Stimulated activated naive CD8-positive, alpha-beta T cell treated with anti-CD3 and anti-CD28 coated beads, Interleukin-15, amount 100 ng/mL, for 72 hours (primary cell): ENCODE measurements at regions not wholly inside any gene's neighbourhood (a gene's known extent, or its start where the extent isn't known, plus 50 kb on each side); places are given as distances from the start of the nearest gene placed in this dataset.
A peak's percentile ranks its signal among the peaks of the same experiment; 100 is the strongest.
"Not testable (repeated sequence)": the region's sequence is repeated elsewhere in the genome, so short reads cannot be mapped to it uniquely, and the experiment has no call there.

Source experiments
- ATAC-seq: fragments of 150-1000 bp; cut with Tn5 transposase; 2 replicates; pipeline ENCODE4 v1.10.0; 2021; ENCODE audit warnings: mild to moderate bottlenecking, moderate library complexity
- DNase-seq, 2 donors: peaks; one replicate each; pipeline ENCODE4 v3.0.0; 2021 to 2022
- H3K27ac Mint-ChIP-seq, 2 donors: one replicate each; pipeline ENCODE4 v1.8.0; 2022; ENCODE audit warnings: mild to moderate bottlenecking in 2 of 2, mixed read lengths in 2 of 2, moderate library complexity in 2 of 2
- H3K27me3 Mint-ChIP-seq: one replicate; pipeline ENCODE4 v1.8.0; 2022; ENCODE audit warnings: mixed read lengths
- H3K4me1 Mint-ChIP-seq: one replicate; pipeline ENCODE4 v1.8.0; 2022; ENCODE audit warnings: mild to moderate bottlenecking, mixed read lengths
- H3K4me3 Mint-ChIP-seq, 2 donors: one replicate each; pipeline ENCODE4 v1.8.0; 2022; ENCODE audit warnings: mild to moderate bottlenecking in 2 of 2, mixed read lengths in 2 of 2, moderate library complexity in 1 of 2
- H3K9me3 Mint-ChIP-seq, 2 donors: one replicate each; pipeline ENCODE4 v1.8.0; 2022; ENCODE audit warnings: mixed read lengths in 2 of 2

DNA sequence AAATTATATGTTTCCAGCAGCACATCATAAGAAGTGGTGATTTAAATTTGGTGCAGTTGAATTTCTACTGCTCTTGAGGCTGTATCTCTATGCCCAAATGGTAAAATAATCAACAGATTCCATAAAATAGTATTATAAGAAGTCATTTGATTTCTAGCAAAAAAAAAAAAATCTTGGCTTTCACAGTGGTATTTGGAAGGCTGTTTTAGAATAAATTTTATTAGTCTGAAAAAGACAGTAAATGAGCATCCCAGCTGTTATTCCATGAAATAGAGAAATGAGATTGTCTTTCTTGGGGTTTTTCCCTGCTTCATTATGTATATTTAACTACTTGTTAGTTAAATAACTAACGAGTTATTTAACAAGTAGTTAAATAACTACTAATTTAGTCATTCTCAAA, 156.0 kb upstream of the ABI3BP start:
- Mint-ChIP-seq H3K9me3 (peaks cover 0 to 8% of the 10 kb centered on the region in 2 donors), H3K4me3 (no peak overlapping the region), H3K4me1 (no peaks in the 10 kb centered on the region), H3K27me3 (peaks cover 40% of the 10 kb centered on the region), H3K27ac (no peak overlapping the region)
- ATAC-seq (no peak), DNase-seq (no peak)

DNA sequence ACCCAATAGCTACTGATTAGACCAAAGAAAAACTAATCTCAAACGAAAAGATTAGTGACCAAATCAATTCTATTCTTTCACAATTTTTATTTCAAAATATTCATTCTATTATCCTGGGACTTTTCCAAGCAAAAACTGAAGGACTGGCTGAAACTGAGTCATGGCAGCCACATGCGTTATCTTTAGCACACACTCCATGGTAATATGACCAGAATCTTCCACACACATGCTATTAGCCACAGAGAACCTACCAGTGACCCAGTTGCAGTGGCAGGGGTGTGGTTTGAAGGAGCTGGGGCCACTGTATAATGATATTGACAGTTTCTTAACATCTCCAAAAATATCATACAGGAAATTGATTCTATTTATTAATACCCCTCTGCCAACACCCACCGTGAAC, 154.8 kb upstream of the ABI3BP start:
- ATAC-seq: peak; percentile 43
- DNase-seq: no peak
- Mint-ChIP-seq H3K27me3 (peaks cover 28% of the 10 kb centered on the region), H3K27ac (no peak overlapping the region), H3K4me3 (no peak overlapping the region), H3K9me3 (peaks cover 0 to 8% of the 10 kb centered on the region in 2 donors), H3K4me1 (no peaks in the 10 kb centered on the region)

DNA sequence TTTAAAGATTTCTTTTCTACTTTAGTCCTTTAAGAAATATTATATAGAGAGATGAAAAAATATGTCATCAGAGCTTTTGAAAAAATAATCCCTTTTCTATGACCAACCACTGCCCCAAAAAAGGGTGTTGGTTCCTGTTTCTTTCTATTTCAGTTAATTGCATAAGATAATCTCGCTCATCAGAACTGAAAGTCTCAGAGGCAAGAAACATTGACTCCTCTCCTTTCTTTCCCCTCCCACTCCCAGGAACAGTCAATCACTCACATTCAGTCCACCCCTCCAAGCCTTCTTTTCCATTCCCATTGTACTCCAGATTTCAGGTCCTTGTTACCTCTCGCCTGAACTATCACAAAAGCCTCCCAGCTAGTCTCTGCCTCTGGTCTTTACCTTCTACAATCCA, 153.7 kb upstream of the ABI3BP start:
- peak overlapping the region; percentile 84 to 95 for H3K27ac Mint-ChIP-seq
- no peak overlapping the region for H3K4me3 Mint-ChIP-seq
- peak; percentile 69 for ATAC-seq

DNA sequence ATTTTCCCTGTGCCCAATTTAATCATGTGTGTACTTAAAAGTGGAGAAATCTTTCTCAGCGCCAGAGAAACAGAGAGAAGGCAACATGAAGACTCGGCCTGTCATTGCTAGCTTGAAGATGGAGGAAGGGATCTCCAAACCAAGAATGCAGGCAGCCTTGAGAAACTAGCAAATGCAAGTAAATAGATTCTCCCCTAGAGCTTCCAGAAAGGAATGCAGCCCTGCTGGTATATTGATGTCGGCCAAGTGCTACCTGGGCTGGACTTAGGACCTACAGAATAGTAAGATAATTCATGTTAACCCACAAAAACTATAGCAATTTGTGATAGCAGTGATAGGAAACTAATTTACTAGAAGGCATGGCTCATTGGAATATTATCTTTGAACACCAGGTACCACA, 150.9 kb upstream of the ABI3BP start:
- ATAC-seq: no peak
- H3K27me3 Mint-ChIP-seq: peaks cover 10% of the 10 kb centered on the region
- no peak for DNase-seq
- H3K27ac Mint-ChIP-seq: no peak overlapping the region
- no peaks in the 10 kb centered on the region for H3K4me1 Mint-ChIP-seq
- H3K4me3 Mint-ChIP-seq: no peak overlapping the region
- peaks cover 0 to 8% of the 10 kb centered on the region in 2 donors for H3K9me3 Mint-ChIP-seq

More for the DNA sequence above, 153.7 kb upstream of the ABI3BP start:
- Mint-ChIP-seq H3K9me3 (peaks cover 0 to 8% of the 10 kb centered on the region in 2 donors), H3K4me1 (no peaks in the 10 kb centered on the region), H3K27me3 (peaks cover 20% of the 10 kb centered on the region)
- DNase-seq: no peak

DNA sequence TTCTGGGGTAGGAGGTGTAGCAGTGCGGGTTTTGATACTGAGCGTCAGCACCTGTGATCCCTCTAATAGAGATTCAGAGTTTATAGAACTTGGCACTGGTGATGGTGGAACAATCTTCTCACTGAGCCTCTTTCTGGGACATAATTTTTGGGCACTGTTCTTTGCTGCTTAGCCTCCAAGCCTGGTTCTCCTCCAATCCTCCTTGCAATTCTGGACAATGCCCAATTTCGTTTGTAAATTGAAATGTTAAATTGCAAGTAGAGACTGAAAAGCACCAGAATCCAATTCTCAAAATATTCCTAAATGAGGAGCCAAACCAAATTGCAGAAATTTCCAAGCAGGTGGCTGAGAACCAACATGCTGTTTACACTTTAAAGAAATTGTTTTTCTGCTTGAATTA, 149.8 kb upstream of the ABI3BP start:
- Mint-ChIP-seq H3K9me3 (peaks cover 0 to 8% of the 10 kb centered on the region in 2 donors), H3K4me1 (no peaks in the 10 kb centered on the region), H3K4me3 (no peak overlapping the region), H3K27ac (no peak overlapping the region), H3K27me3 (peaks cover 10% of the 10 kb centered on the region)
- ATAC-seq: no peak
- DNase-seq: no peak

DNA sequence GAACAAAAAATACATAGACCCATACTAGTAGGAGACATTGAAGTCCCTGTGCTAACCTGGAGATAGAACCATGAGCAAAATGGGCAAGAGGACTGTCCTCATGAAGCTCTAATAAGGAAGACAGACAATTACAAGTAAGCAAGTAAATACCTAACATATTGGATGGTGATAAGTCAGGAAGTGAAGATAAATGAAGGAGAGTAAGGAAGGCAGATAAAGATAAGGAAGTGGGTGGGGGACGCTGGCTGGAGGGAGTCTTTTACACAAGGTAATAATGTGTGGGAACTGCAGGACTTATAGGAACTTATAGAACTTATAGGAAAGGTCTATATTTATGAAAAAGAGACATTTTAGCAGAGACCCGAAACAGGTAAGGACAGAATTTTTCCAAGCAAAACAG, 148.9 kb upstream of the ABI3BP start:
- peaks cover 0 to 2% of the 10 kb centered on the region in 2 donors for H3K9me3 Mint-ChIP-seq
- H3K4me3 Mint-ChIP-seq: no peak overlapping the region
- ATAC-seq (no peak), DNase-seq (no peak)
- H3K27ac Mint-ChIP-seq: no peak overlapping the region
- H3K27me3 Mint-ChIP-seq: peaks cover 7% of the 10 kb centered on the region
- H3K4me1 Mint-ChIP-seq: no peaks in the 10 kb centered on the region

DNA sequence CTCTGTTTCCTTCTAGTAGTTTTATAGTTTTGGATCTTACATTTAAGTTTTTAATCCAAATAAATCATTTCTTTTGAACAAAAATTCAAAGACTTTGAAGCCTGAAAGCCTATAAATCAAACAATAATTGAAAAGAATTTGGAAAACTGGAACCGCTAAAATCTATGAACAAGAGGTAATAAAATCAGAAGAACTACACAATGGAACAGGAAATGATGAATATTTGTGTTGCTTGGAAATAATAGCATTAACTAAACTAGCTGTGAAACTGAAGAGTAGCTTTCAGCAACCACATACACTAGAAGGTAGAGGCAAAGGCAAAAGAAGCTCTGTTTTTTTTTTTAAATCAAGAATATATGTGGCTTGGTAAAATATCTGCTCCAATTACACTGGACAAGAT, 147.9 kb upstream of the ABI3BP start:
- H3K4me3 Mint-ChIP-seq: no peak overlapping the region
- H3K27ac Mint-ChIP-seq: no peak overlapping the region
- ATAC-seq: no peak
- H3K27me3 Mint-ChIP-seq: peaks cover 13% of the 10 kb centered on the region
- no peak for DNase-seq
- no peaks in the 10 kb centered on the region for H3K4me1 Mint-ChIP-seq
- no peaks in the 10 kb centered on the region for H3K9me3 Mint-ChIP-seq

DNA sequence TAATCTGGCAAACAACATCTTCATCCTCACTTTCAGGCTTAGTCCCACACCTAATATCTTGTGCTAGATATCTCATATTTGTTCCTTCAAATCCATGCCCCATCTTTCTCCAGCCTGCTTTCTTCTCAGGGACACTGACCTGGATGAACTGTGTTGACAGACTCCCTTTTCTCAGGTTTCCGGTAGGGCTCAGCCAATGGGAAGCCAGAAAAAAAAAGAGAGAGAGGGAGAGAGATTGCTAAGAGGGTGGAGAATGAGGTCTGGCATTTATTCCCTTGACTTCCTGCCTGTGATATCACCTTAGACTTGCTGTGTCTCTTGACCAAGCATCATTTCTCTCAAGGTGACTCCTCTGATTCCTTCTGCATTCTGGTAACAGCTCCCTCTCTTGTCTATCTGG, 145.6 kb upstream of the ABI3BP start:
- DNase-seq (no peak), ATAC-seq (peak; percentile 18)
- H3K4me1 Mint-ChIP-seq: no peaks in the 10 kb centered on the region
- no peak overlapping the region for H3K27ac Mint-ChIP-seq
- peaks cover 17% of the 10 kb centered on the region for H3K27me3 Mint-ChIP-seq
- H3K9me3 Mint-ChIP-seq: no peaks in the 10 kb centered on the region
- H3K4me3 Mint-ChIP-seq: no peak overlapping the region

DNA sequence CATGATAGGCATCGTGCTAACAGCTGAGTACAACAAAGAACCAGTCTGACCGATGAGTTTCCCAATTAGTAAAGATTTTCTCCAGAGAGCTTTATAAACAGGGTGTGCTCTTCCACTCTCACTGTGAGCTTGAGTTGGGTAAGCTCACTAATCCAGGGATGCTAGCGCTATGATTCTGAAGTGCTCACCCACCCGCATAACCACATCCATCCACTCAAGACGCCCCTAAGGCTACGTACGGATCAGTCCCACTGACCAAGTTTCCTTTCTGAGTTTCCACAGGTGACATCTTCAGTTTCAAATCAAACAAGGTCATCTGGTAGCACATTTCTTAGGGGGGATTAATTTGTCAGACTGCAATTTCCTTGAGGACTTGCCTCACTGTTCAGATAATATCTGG, 141.1 kb upstream of the ABI3BP start:
- H3K4me1 Mint-ChIP-seq: peaks cover 8% of the 10 kb centered on the region
- DNase-seq (no peak), ATAC-seq (peak; percentile 42)
- no peak overlapping the region for H3K4me3 Mint-ChIP-seq
- H3K27ac Mint-ChIP-seq: no peak overlapping the region
- H3K27me3 Mint-ChIP-seq: peaks cover 25% of the 10 kb centered on the region
- peaks cover 17 to 21% of the 10 kb centered on the region in 2 donors for H3K9me3 Mint-ChIP-seq

DNA sequence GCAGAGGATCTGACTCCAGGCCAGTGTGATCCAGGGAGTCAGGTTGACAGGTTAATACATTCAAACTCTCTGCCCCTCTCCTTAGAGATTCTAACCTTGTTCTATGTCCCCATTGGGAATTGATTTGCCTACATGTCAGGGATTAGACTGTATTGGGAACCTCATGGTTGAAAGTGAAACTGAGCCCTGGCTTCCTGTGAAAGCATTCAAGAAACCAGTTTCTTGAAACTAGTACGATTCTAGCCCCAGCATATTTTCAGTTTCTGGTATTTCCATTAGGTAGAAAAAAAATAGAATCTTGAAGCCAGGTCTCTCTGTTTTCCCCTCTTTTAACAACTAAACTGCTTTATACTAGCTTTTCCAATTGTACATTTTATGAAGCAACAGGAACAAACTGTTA, 140.4 kb upstream of the ABI3BP start:
- DNase-seq (no peak), ATAC-seq (no peak)
- H3K27me3 Mint-ChIP-seq: peaks cover 28% of the 10 kb centered on the region
- no peak overlapping the region for H3K27ac Mint-ChIP-seq
- peak overlapping the region in 1 of 2 donors; percentile 23 for H3K4me3 Mint-ChIP-seq
- peaks cover 17 to 21% of the 10 kb centered on the region in 2 donors for H3K9me3 Mint-ChIP-seq
- peaks cover 8% of the 10 kb centered on the region for H3K4me1 Mint-ChIP-seq

DNA sequence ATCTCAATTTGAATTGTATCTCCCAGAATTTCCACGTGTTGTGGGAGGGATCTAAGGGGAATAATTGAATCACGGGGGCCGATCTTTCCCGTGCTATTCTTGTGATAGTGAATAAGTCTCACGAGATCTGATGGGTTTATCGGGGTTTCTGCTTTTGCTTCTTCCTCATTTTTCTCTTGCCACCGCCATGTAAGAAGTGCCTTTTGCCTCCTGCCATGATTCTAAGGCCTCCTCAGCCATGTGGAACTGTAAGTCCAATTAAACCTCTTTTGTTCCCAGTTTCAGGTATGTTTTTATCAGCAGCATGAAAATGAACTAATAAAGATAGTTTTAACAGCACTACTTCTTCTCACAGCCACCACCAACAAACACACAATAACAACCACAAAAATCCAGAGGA, 140.0 kb upstream of the ABI3BP start:
- peaks cover 28% of the 10 kb centered on the region for H3K27me3 Mint-ChIP-seq
- peaks cover 17 to 21% of the 10 kb centered on the region in 2 donors for H3K9me3 Mint-ChIP-seq
- not testable (repeated sequence) for DNase-seq, H3K27ac Mint-ChIP-seq, H3K4me1 Mint-ChIP-seq, H3K4me3 Mint-ChIP-seq, ATAC-seq

DNA sequence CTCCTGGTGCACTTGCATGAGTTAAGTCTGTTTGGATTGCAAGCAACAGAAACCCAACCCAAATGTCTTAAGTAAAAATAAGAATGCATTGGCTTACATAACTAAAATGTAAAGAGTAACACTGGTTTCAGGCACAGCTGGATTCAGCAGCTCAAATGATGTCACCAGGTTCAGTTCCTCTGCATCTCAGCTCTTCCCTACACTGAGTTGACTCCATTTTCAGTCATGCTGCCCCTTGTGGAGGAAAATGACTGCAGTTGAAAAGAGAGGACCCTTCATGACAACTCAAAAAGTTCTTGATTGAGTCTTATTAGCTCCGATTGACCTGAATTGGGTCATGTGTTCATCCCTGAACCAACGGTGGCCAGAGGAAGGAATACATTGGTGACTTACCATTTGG, 138.5 kb upstream of the ABI3BP start:
- DNase-seq: no peak
- peaks cover 31% of the 10 kb centered on the region for H3K27me3 Mint-ChIP-seq
- no peak overlapping the region for H3K4me3 Mint-ChIP-seq
- peaks cover 17 to 21% of the 10 kb centered on the region in 2 donors for H3K9me3 Mint-ChIP-seq
- no peak overlapping the region for H3K27ac Mint-ChIP-seq
- peaks cover 8% of the 10 kb centered on the region for H3K4me1 Mint-ChIP-seq
- peak; percentile 40 for ATAC-seq

DNA sequence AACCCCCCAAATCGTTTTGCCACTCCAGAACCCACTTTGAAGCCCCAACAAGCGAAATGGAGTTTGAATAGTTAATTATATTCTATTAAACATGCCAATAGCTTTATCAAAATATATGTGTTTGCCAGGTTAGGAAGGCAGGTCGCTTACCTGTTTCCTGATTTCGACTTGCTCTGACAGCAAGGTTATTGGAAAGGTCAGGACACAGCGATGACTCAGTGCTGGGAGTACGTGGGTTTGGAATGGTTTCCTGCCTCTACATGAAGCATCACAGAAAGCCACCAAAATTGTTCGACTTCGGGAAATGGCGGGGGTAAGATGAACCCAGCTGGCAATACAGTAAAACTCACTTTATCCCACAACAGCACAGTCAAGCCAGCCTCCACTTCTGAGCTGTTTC, 135.6 kb upstream of the ABI3BP start:
- Mint-ChIP-seq H3K9me3 (peaks cover 17 to 21% of the 10 kb centered on the region in 2 donors), H3K4me3 (no peak overlapping the region), H3K4me1 (peaks cover 8% of the 10 kb centered on the region), H3K27me3 (peaks cover 40% of the 10 kb centered on the region), H3K27ac (no peak overlapping the region)
- no peak for DNase-seq
- no peak for ATAC-seq

DNA sequence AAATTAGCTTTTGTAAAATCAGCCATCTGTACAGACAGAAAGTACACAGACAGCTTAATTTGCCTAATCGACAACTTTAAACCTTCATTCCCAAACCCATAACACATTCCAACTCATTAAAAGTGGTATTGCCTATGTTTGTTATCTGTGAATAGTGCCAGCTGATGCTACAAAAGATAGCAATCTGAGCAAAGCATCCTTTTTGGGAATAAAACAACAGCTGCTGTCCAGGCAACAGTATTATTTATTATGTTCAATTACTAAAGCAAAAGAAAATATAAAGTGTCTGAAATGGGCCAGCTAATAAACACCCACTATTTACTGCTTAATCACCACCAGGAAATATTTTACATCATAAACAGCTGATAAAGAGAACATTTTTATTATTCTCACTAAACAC, 134.8 kb upstream of the ABI3BP start:
- peaks cover 44% of the 10 kb centered on the region for H3K27me3 Mint-ChIP-seq
- no peak overlapping the region for H3K4me3 Mint-ChIP-seq
- peaks cover under 1% of the 10 kb centered on the region for H3K4me1 Mint-ChIP-seq
- H3K27ac Mint-ChIP-seq: no peak overlapping the region
- no peak for DNase-seq
- no peak for ATAC-seq
- H3K9me3 Mint-ChIP-seq: peaks cover 10 to 15% of the 10 kb centered on the region in 2 donors

DNA sequence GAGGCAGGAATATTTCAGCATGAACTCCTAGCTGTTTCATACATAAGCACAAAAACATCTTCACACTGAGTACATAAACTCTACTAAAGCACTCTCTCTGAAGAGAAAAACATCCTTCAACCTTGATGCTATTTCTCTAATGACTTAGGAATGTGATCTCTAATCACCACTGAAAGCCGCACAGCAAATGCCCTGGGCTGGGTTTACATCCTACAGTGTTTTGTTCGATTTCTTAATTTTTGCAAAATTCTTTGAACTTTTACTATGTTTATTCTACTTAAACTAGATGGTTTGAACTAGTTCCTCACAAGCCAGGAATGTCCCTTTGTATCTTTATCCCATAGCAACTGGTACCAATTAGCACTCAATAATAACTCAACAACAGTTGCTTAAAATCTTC, 130.9 kb upstream of the ABI3BP start:
- Mint-ChIP-seq H3K27me3 (peaks cover 52% of the 10 kb centered on the region), H3K4me1 (no peaks in the 10 kb centered on the region), H3K9me3 (no peaks in the 10 kb centered on the region), H3K27ac (no peak overlapping the region), H3K4me3 (no peak overlapping the region)
- ATAC-seq: no peak
- DNase-seq: no peak

DNA sequence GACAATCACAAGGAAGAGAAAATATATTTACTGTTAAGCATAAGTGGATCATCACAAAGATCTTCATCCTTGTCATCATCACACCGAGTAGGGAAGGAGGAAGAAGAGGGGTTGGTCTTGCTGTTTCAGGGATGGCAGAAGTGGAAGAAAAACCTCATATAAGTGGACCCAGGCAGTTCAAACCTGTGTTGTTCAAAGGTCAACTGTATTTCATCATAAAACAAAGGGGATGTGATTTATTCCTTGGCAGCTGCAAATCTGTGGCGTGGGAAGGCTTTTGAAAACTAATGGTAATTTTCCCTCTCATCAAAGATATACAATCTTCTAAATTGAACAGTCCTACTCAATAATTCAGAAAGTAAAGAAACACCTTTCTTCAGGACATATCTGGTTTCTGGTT, 129.9 kb upstream of the ABI3BP start:
- ATAC-seq: no peak
- DNase-seq: no peak
- no peaks in the 10 kb centered on the region for H3K4me1 Mint-ChIP-seq
- no peak overlapping the region for H3K4me3 Mint-ChIP-seq
- no peaks in the 10 kb centered on the region for H3K9me3 Mint-ChIP-seq
- peaks cover 52% of the 10 kb centered on the region for H3K27me3 Mint-ChIP-seq
- H3K27ac Mint-ChIP-seq: no peak overlapping the region

DNA sequence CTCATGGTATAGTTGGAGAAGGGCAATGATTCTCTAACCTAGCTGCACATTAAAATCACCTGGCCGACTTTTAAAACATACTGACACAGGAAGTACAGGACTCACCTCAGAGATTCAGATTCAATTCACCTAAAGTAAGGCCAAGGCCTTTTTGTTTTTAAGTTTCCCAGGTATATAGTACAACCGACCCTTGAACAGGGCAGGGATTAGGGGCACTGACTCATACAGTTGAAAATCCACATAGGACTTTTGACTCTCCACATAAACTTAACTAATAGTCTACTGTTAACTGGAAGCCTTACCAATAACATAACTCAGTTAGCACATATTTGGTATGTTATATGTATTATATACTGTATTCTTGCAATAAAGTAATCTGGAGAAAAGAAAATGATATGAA, 129.5 kb upstream of the ABI3BP start:
- H3K27ac Mint-ChIP-seq: no peak overlapping the region
- H3K4me1 Mint-ChIP-seq: no peaks in the 10 kb centered on the region
- no peak overlapping the region for H3K4me3 Mint-ChIP-seq
- no peaks in the 10 kb centered on the region for H3K9me3 Mint-ChIP-seq
- no peak for ATAC-seq
- peaks cover 52% of the 10 kb centered on the region for H3K27me3 Mint-ChIP-seq
- no peak for DNase-seq
